Endothelial cell of umbilical vein (primary cell): ENCODE measurements at regions not wholly inside any gene's neighbourhood (a gene's known extent, or its start where the extent isn't known, plus 50 kb on each side); places are given as distances from the start of the nearest gene placed in this dataset.

Experiments
- BruUV-seq: library from RNA; stranded (reverse); fragments of 400-500 nt; replicated peaks from 2 replicates; lab custom pipeline; 2021; lab: Mats Ljungman, UMichigan
- CTCF ChIA-PET: fragments of 300-600, 350-600 bp; sonication (Branson Sonifier 250); formaldehyde crosslinking; loops from one replicate; lab custom pipeline; 2021; ENCODE audit warnings: antibody characterized with exemption, inconsistent platforms; lab: Charles Lee
- POLR2A ChIA-PET: fragments of 300-600, 350-600 bp; sonication (Branson Sonifier 250); formaldehyde crosslinking; loops from one replicate; lab custom pipeline; 2021; ENCODE audit warnings: antibody characterized with exemption, inconsistent platforms; lab: Charles Lee
- DNase-seq: peaks from one replicate; pipeline ENCODE4 v3.0.0-alpha.2; 2011; ENCODE audit warnings: low read depth, low spot score
- FAIRE-seq: peaks from 2 replicates; lab custom pipeline; 2011; peaks lifted over from hg19 to GRCh38; lab: Jason Lieb, UNC
- H2AFZ ChIP-seq: 2 replicates; pipeline ENCODE4 v1.6.0; 2012; ENCODE audit warnings: low read depth, low read length, control low read depth, inconsistent platforms
- H3K27ac ChIP-seq: 2 replicates; pipeline ENCODE4 v1.5.1; 2011; ENCODE audit warnings: low read depth, mild to moderate bottlenecking, control low read depth, low read length, moderate library complexity; ENCODE audit not compliant: insufficient read depth
- H3K27me3 ChIP-seq, 2 experiments: 2 replicates each; pipeline versions ENCODE4 v1.6.0 to v1.6.1; 2011; ENCODE audit warnings: low read length in 2 of 2, mixed read lengths in 1 of 2; ENCODE audit not compliant: control insufficient read depth in 2 of 2, insufficient read depth in 2 of 2
- H3K36me3 ChIP-seq, 2 experiments: 2 replicates in 1 of 2; 3 replicates in 1 of 2; pipeline ENCODE4 v1.5.1; 2011; ENCODE audit warnings: low read length in 2 of 2, mild to moderate bottlenecking in 1 of 2, moderate library complexity in 1 of 2; ENCODE audit not compliant: control insufficient read depth in 2 of 2, insufficient read depth in 2 of 2; ENCODE audit errors: extremely low read depth in 1 of 2
- H3K4me1 ChIP-seq: 3 replicates; pipeline ENCODE4 v1.5.1; 2011; ENCODE audit warnings: mild to moderate bottlenecking, low read length; ENCODE audit not compliant: control insufficient read depth, insufficient read depth; ENCODE audit errors: extremely low read depth
- H3K4me2 ChIP-seq: 2 replicates; pipeline ENCODE4 v1.6.1; 2011; ENCODE audit warnings: low read length, control low read depth, mixed read lengths; ENCODE audit not compliant: insufficient read depth
- H3K4me3 ChIP-seq, 3 experiments: fragments of 200-600 bp in 1 of 3; sonication (generic), shearing (Covaris generic) in 1 of 3; replicated peaks in 1 of 3; 2 replicates each; pipeline ENCODE4 v1.5.1; 2011 to 2016; ENCODE audit warnings: control low read depth in 3 of 3, low read length in 3 of 3, mild to moderate bottlenecking in 2 of 3, inconsistent platforms in 1 of 3, low read depth in 1 of 3, moderate library complexity in 1 of 3; ENCODE audit not compliant: insufficient read depth in 1 of 3
- H3K79me2 ChIP-seq: 2 replicates; pipeline ENCODE4 v1.6.0; 2012; ENCODE audit warnings: low read length, inconsistent platforms; ENCODE audit not compliant: control insufficient read depth, insufficient read depth
- H3K9ac ChIP-seq: replicated peaks from 2 replicates; pipeline ENCODE3; 2011; ENCODE audit warnings: low read length, control low read depth; ENCODE audit not compliant: insufficient read depth; ENCODE audit errors: extremely low read depth
- H3K9me1 ChIP-seq: replicated peaks from 3 replicates; pipeline ENCODE4 v1.6.0; 2011; ENCODE audit warnings: mild to moderate bottlenecking, low read length; ENCODE audit not compliant: control insufficient read depth, insufficient read depth; ENCODE audit errors: extremely low read depth
- H3K9me3 ChIP-seq: replicated peaks from 2 replicates; pipeline ENCODE4 v1.5.1; 2012; ENCODE audit warnings: low read length, inconsistent platforms; ENCODE audit not compliant: control insufficient read depth, insufficient read depth
- H4K20me1 ChIP-seq: replicated peaks from 2 replicates; pipeline ENCODE3; 2011; ENCODE audit warnings: mild to moderate bottlenecking, low read length; ENCODE audit not compliant: control insufficient read depth, insufficient read depth; ENCODE audit errors: extremely low read depth
- CTCF ChIP-seq, 2 donors: IDR thresholded peaks; 1 replicate in 1 of 2; 2 replicates in 1 of 2; pipeline ENCODE4 v1.5.1; 2011; ENCODE audit warnings: low read length in 2 of 2, mild to moderate bottlenecking in 2 of 2, moderate library complexity in 2 of 2, control low read depth in 1 of 2, inconsistent platforms in 1 of 2, low read depth in 1 of 2; ENCODE audit not compliant: insufficient read depth in 1 of 2; ENCODE audit errors: extremely low read depth in 1 of 2
- EZH2 ChIP-seq: IDR thresholded peaks from 2 replicates; pipeline ENCODE4 v1.6.1; 2012; ENCODE audit warnings: borderline replicate concordance, low read depth, mild to moderate bottlenecking, moderate library complexity, low read length, inconsistent platforms; ENCODE audit not compliant: severe bottlenecking
- FOS ChIP-seq: IDR thresholded peaks from 2 replicates; pipeline ENCODE4 v1.6.1; 2011; ENCODE audit warnings: mild to moderate bottlenecking, low read length, moderate library complexity, borderline replicate concordance; ENCODE audit not compliant: insufficient read depth
- GATA2 ChIP-seq: IDR thresholded peaks from 2 replicates; pipeline ENCODE4 v1.7.0; 2011; ENCODE audit warnings: low read depth, mild to moderate bottlenecking, moderate library complexity, mixed read lengths, low read length; ENCODE audit not compliant: insufficient read length, insufficient read depth
- JUN ChIP-seq: IDR thresholded peaks from 2 replicates; pipeline ENCODE4 v1.6.1; 2011; ENCODE audit warnings: borderline replicate concordance, low read depth; ENCODE audit not compliant: insufficient read length, insufficient read depth
- MAX ChIP-seq: IDR thresholded peaks from 2 replicates; pipeline ENCODE4 v1.6.1; 2011; ENCODE audit not compliant: insufficient read depth, insufficient read length
- MYC ChIP-seq: IDR thresholded peaks from one replicate; pipeline ENCODE4 v1.6.1; 2011; ENCODE audit warnings: mild to moderate bottlenecking, low read depth, low read length
- POLR2A ChIP-seq: IDR thresholded peaks from 2 replicates; pipeline ENCODE4 v1.6.1; 2012; ENCODE audit warnings: low read depth, mild to moderate bottlenecking, control low read depth, low read length
- POLR2AphosphoS5 ChIP-seq: IDR thresholded peaks from 2 replicates; pipeline ENCODE4 v1.6.1; 2012; ENCODE audit warnings: low read depth, mild to moderate bottlenecking, control low read depth, low read length, moderate library complexity; ENCODE audit not compliant: insufficient read depth
- dilution Hi-C: fragments of 300-500 bp; cut with MboI; formaldehyde crosslinking; loops from one replicate; pipeline ENCODE4 v1.15.0; 2019; ENCODE audit warnings: low sequenced_read_pairs; ENCODE audit not compliant: extremely low pct_ligation_motif_present
- intact Hi-C: fragments of 100-400 bp; cut with micrococcal nuclease; formaldehyde crosslinking; loops from one replicate; pipeline ENCODE4 v1.10.0; 2022

DNA sequence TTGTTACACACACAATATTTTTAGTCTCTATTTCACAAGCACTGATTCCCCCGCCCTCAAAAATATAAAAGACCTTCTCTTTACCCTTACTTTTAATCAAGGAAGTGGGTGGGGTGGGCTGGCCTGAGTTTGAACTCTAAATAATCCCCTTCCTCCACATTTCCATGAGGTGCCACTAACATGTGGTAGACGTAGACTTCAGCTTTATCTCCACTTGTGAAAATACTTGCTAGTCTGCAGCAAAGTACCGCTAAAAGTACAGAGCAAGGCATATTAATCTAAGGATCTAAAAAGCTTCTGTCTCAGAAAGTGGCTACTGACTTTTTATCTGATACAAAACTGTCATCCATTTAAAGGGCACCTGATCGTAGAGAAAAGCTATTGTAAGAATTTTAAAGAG is 739.6 kb upstream of the SLC10A2 start:
- no peak overlapping the region for H3K4me2 ChIP-seq
- no peaks in the 10 kb centered on the region for H3K27me3 ChIP-seq
- no peak for FAIRE-seq
- no peak for DNase-seq
- no peaks in the 10 kb centered on the region for H3K79me2 ChIP-seq
- H4K20me1 ChIP-seq, result no peaks in the 10 kb centered on the region
- no TSS peak for BruUV-seq
- no peak overlapping the region for H3K27ac ChIP-seq
- no peaks in the 10 kb centered on the region for H3K9me1 ChIP-seq
- CTCF ChIA-PET, result no interaction called here
- H2AFZ ChIP-seq, result no peak overlapping the region
- TF ChIP-seq EZH2 (no peak), POLR2AphosphoS5 (no peak), JUN (no peak), CTCF (IDR thresholded peaks at IDR 0.05; ENCODE audit: extremely low read depth in 1 of 2, insufficient read depth in 1 of 2, low read depth in 1 of 2, low read length in 2 of 2) (no peak), FOS (no peak), MYC (no peak)
- H3K4me1 ChIP-seq, result no peaks in the 10 kb centered on the region
- no peaks in the 10 kb centered on the region for H3K36me3 ChIP-seq
- dilution Hi-C loops, result no loop called here
- intact Hi-C loops, result no loop called here
- H3K9me3 ChIP-seq, result no peaks in the 10 kb centered on the region
- no peak overlapping the region for H3K4me3 ChIP-seq
- H3K9ac ChIP-seq, result no peak overlapping the region
- POLR2A ChIA-PET, result no interaction called here

DNA sequence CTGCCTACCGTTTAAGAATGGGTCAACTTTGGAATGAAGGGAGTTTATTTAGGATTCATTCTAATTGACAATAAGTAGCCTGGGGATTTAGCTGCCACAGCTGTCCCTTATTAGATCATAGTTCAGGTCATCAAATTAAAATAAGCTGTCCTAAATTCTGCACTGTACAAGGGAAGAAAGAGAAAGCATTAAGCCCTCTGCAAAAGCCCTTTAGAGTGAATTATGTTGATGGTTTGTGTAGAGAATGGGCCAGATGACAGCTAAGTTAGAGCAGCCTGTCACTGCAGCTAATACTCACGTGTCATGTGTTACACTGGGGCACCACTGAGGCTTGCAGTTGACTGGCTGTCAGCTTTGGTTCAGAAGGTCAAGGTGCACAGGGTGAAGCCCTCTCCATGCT is 737.1 kb upstream of the SLC10A2 start:
- POLR2A ChIA-PET, result no interaction called here
- no peaks in the 10 kb centered on the region for H3K27me3 ChIP-seq
- H3K9me1 ChIP-seq, result no peaks in the 10 kb centered on the region
- H3K9ac ChIP-seq, result no peak overlapping the region
- intact Hi-C loops (no loop called here), dilution Hi-C loops (no loop called here)
- DNase-seq, result no peak
- H3K4me2 ChIP-seq, result no peak overlapping the region
- H2AFZ ChIP-seq, result no peak overlapping the region
- no peaks in the 10 kb centered on the region for H3K4me1 ChIP-seq
- no peak overlapping the region for H3K27ac ChIP-seq
- no peaks in the 10 kb centered on the region for H4K20me1 ChIP-seq
- H3K4me3 ChIP-seq, result no peak overlapping the region
- H3K9me3 ChIP-seq, result no peaks in the 10 kb centered on the region
- BruUV-seq, result no TSS peak
- CTCF ChIA-PET, result no interaction called here
- no peaks in the 10 kb centered on the region for H3K79me2 ChIP-seq
- FAIRE-seq, result no peak
- no peaks in the 10 kb centered on the region for H3K36me3 ChIP-seq
- TF ChIP-seq POLR2AphosphoS5 (no peak), CTCF (IDR thresholded peaks at IDR 0.05; ENCODE audit: extremely low read depth in 1 of 2, insufficient read depth in 1 of 2, low read depth in 1 of 2, low read length in 2 of 2) (no peak), POLR2A (no peak), EZH2 (no peak), FOS (no peak), GATA2 (no peak), MAX (no peak), JUN (no peak), MYC (no peak)
